ENCODE measurements at regions not wholly inside any gene's neighbourhood (a gene's known extent, or its start where the extent isn't known, plus 50 kb on each side); places are given as distances from the start of the nearest gene placed in this dataset.
A peak's percentile ranks its signal among the peaks of the same experiment; 100 is the strongest.

DNA sequence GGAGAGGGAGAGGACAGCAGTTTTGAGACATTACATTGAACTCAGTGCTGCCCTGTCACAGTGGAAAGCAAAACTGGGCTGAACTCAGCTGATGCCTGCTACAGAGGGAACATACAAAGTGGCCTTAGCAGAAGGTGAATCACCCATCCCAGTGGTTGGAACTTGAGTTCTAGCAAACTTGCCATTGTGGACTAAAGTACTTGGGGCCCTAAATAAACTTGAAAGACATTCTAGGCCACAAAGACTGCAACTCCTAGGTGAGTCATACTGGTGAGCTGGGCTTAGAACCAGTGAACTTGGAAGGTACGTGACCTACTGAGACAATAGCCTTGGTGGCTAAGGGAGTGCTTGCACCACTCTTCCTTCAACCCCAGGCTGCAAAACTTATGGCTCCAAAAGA lies 155.7 kb upstream of the RIOK2 start:
- no peak overlapping the region for H3K27ac Mint-ChIP-seq
- Histone ChIP-seq H3K4me3 (ENCODE audit: control extremely low read depth in 1 of 5, extremely low read depth in 1 of 5, insufficient read depth in 1 of 5, low read depth in 2 of 5, low read length in 4 of 5) (no peak overlapping the region), H3K9ac (ENCODE audit: low read length) (no peak overlapping the region), H2AFZ (ENCODE audit: insufficient read depth, low read depth, low read length, poor library complexity, severe bottlenecking) (no peak overlapping the region), H3K9me3 (ENCODE audit: control extremely low read depth in 1 of 3, control insufficient read depth in 2 of 3, insufficient read depth in 1 of 3, low read length in 2 of 3) (peaks cover 0 to 26% (median 3%) of the 10 kb centered on the region in 3 donors), H3K4me1 (ENCODE audit: control insufficient read depth in 2 of 2, insufficient read depth in 2 of 2, low read length in 2 of 2) (no peaks in the 10 kb centered on the region), H3K4me2 (replicated peaks; ENCODE audit: low read depth, low read length, poor library complexity, severe bottlenecking) (no peak overlapping the region), H3K36me3 (replicated peaks in 1 of 2; ENCODE audit: control extremely low read depth in 1 of 2, control insufficient read depth in 1 of 2, extremely low read depth in 1 of 2, insufficient read depth in 2 of 2, low read length in 1 of 2) (no peaks in the 10 kb centered on the region), H3K27ac (ENCODE audit: low read length in 2 of 2) (no peak overlapping the region), H4K20me1 (ENCODE audit: control insufficient read depth, insufficient read depth, low read length, poor library complexity, severe bottlenecking) (no peaks in the 10 kb centered on the region), H3K27me3 (replicated peaks in 1 of 4; ENCODE audit: control extremely low read depth in 1 of 4, control insufficient read depth in 3 of 4, insufficient read depth in 4 of 4, low read length in 3 of 4) (no peaks in the 10 kb centered on the region), H3K79me2 (ENCODE audit: control insufficient read depth, insufficient read depth, low read length) (no peaks in the 10 kb centered on the region)
- peaks cover 13% of the 10 kb centered on the region for H3K9me3 Mint-ChIP-seq (ENCODE audit: insufficient read depth)
- no CpG with 5 or more reads among the region's 1 CpG for WGBS (ENCODE audit: insufficient coverage)
- DNase-seq (no peak), ATAC-seq (ENCODE audit: low read depth) (no peak)
- ChIA-PET POLR2A (no interaction called here), CTCF (no interaction called here)
- H3K27me3 Mint-ChIP-seq, result peaks cover 4% of the 10 kb centered on the region
- H3K4me1 Mint-ChIP-seq, result no peaks in the 10 kb centered on the region
- H3K4me3 Mint-ChIP-seq, result no peak overlapping the region
- TF ChIP-seq CTCF (IDR thresholded peaks at IDR 0.05) (no peak), EZH2 (IDR thresholded peaks at IDR 0.05; ENCODE audit: borderline replicate concordance, insufficient read depth, low read depth, low read length, poor library complexity, severe bottlenecking) (no peak)
- intact Hi-C loops (cut with micrococcal nuclease), result no loop called here

DNA sequence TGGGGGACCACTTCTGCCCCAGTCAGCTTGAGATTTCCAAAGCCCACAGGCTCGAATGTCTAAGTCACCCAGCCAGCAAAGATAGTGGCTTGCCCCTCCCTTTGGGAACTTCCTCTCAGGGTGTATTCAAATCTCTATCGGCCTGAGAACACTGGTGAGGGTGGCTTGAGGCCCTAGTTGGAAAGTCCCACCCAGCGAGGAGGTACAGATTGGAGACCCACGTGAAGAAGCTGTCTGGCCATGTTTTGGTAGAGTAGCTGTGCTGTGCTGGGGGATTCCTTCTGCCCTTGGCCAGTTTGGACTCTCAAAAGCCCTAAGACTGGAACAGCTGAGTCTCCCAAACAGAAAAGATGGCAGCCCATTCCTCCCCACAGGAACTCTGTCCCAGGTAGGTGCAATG lies 172.7 kb upstream of the RIOK2 start:
- ATAC-seq (ENCODE audit: low read depth), result no peak
- no peak overlapping the region for H3K27ac ChIP-seq (ENCODE audit: low read length in 2 of 2)

More for the DNA sequence above, 172.7 kb upstream of the RIOK2 start:
- Histone ChIP-seq H3K27me3 (replicated peaks in 1 of 4; ENCODE audit: control extremely low read depth in 1 of 4, control insufficient read depth in 3 of 4, insufficient read depth in 4 of 4, low read length in 3 of 4) (no peaks in the 10 kb centered on the region), H3K4me3 (ENCODE audit: control extremely low read depth in 1 of 5, extremely low read depth in 1 of 5, insufficient read depth in 1 of 5, low read depth in 2 of 5, low read length in 4 of 5) (no peak overlapping the region), H4K20me1 (ENCODE audit: control insufficient read depth, insufficient read depth, low read length, poor library complexity, severe bottlenecking) (no peaks in the 10 kb centered on the region), H3K79me2 (ENCODE audit: control insufficient read depth, insufficient read depth, low read length) (no peaks in the 10 kb centered on the region), H3K9ac (ENCODE audit: low read length) (no peak overlapping the region), H3K9me3 (ENCODE audit: control extremely low read depth in 1 of 3, control insufficient read depth in 2 of 3, insufficient read depth in 1 of 3, low read length in 2 of 3) (peaks cover 0 to 20% (median 7%) of the 10 kb centered on the region in 3 donors), H3K4me1 (ENCODE audit: control insufficient read depth in 2 of 2, insufficient read depth in 2 of 2, low read length in 2 of 2) (no peaks in the 10 kb centered on the region), H3K36me3 (replicated peaks in 1 of 2; ENCODE audit: control extremely low read depth in 1 of 2, control insufficient read depth in 1 of 2, extremely low read depth in 1 of 2, insufficient read depth in 2 of 2, low read length in 1 of 2) (no peaks in the 10 kb centered on the region), H2AFZ (ENCODE audit: insufficient read depth, low read depth, low read length, poor library complexity, severe bottlenecking) (no peak overlapping the region), H3K4me2 (replicated peaks; ENCODE audit: low read depth, low read length, poor library complexity, severe bottlenecking) (no peak overlapping the region)
- CTCF ChIA-PET, result no interaction called here
- POLR2A ChIA-PET, result no interaction called here
- H3K9me3 Mint-ChIP-seq (ENCODE audit: insufficient read depth), result peaks cover 17% of the 10 kb centered on the region
- no peak overlapping the region for H3K27ac Mint-ChIP-seq
- peaks cover 4% of the 10 kb centered on the region for H3K4me1 Mint-ChIP-seq
- WGBS (ENCODE audit: insufficient coverage), result 51% methylated on average over 2 of the region's 4 CpGs
- H3K27me3 Mint-ChIP-seq, result no peaks in the 10 kb centered on the region
- H3K4me3 Mint-ChIP-seq, result no peak overlapping the region
- DNase-seq, result peak; percentile 39
- TF ChIP-seq EZH2 (IDR thresholded peaks at IDR 0.05; ENCODE audit: borderline replicate concordance, insufficient read depth, low read depth, low read length, poor library complexity, severe bottlenecking), result no peak
- intact Hi-C loops (cut with micrococcal nuclease), result no loop called here
